GM19438 (cell line): ENCODE measurements at regions not wholly inside any gene's neighbourhood (a gene's known extent, or its start where the extent isn't known, plus 50 kb on each side); places are given as distances from the start of the nearest gene placed in this dataset.
"Not testable (repeated sequence)": the region's sequence is repeated elsewhere in the genome, so short reads cannot be mapped to it uniquely, and the experiment has no call there.

Source experiments
- ATAC-seq: cut with Tn5 transposase; IDR thresholded peaks from one replicate; pipeline ENCODE4 v1.9.1; 2021; ENCODE audit warnings: low read depth; ENCODE audit not compliant: unreplicated experiment

- no peak for ATAC-seq
Measured at GRCh38 chr7:41579961-41580935, 122.6 kb downstream of the INHBA start.

- ATAC-seq = no peak
Measured at GRCh38 chr7:41578700-41579099, 124.2 kb downstream of the INHBA start.

- ATAC-seq = no peak
Measured at GRCh38 chr7:41576166-41576565, 126.7 kb downstream of the INHBA start.

GRCh38 chr7:41574377-41574776 is 128.5 kb downstream of the INHBA start:
- ATAC-seq = no peak

GRCh38 chr7:41573862-41574261 is 129.0 kb downstream of the INHBA start:
- no peak for ATAC-seq

- ATAC-seq = no peak
Measured at GRCh38 chr7:41573443-41573842, 129.4 kb downstream of the INHBA start.

- ATAC-seq = no peak
Measured at GRCh38 chr7:41573015-41573414, 129.9 kb downstream of the INHBA start.

- no peak for ATAC-seq
Measured at GRCh38 chr7:41571573-41571972, 131.3 kb downstream of the INHBA start.

GRCh38 chr7:41570766-41571165 is 132.1 kb downstream of the INHBA start:
- no peak for ATAC-seq

- ATAC-seq = no peak
Measured at GRCh38 chr7:41568135-41568534, 134.8 kb downstream of the INHBA start.

GRCh38 chr7:41567731-41568114 is 135.2 kb downstream of the INHBA start:
- no peak for ATAC-seq

- no peak for ATAC-seq
Measured at GRCh38 chr7:41567031-41567730, 135.7 kb downstream of the INHBA start.

GRCh38 chr7:41566581-41566980 is 136.3 kb downstream of the INHBA start:
- ATAC-seq = no peak

GRCh38 chr7:41565655-41566054 is 137.2 kb downstream of the INHBA start:
- no peak for ATAC-seq

- no peak for ATAC-seq
Measured at GRCh38 chr7:41559426-41559825, 143.5 kb downstream of the INHBA start.

- no peak for ATAC-seq
Measured at GRCh38 chr7:41554481-41554880, 148.4 kb downstream of the INHBA start.

GRCh38 chr7:41550046-41550445 is 152.8 kb downstream of the INHBA start:
- ATAC-seq = not testable (repeated sequence)

GRCh38 chr7:41544241-41544640 is 158.6 kb downstream of the INHBA start:
- no peak for ATAC-seq

- no peak for ATAC-seq
Measured at GRCh38 chr7:41540601-41541000, 162.3 kb downstream of the INHBA start.

- no peak for ATAC-seq
Measured at GRCh38 chr7:41538810-41539724, 163.8 kb downstream of the INHBA start.
